IPS-20b (cell line): ENCODE measurements at regions not wholly inside any gene's neighbourhood (a gene's known extent, or its start where the extent isn't known, plus 50 kb on each side); places are given as distances from the start of the nearest gene placed in this dataset.
"Not testable (repeated sequence)": the region's sequence is repeated elsewhere in the genome, so short reads cannot be mapped to it uniquely, and the experiment has no call there.

ENCODE experiments used
- H3K27ac ChIP-seq: one replicate; pipeline ENCODE4 v1.5.1; 2013; ENCODE audit warnings: low read length
- H3K27me3 ChIP-seq: 2 replicates; pipeline ENCODE4 v1.6.1; 2013; ENCODE audit warnings: mild to moderate bottlenecking, low read length, inconsistent platforms; ENCODE audit not compliant: insufficient read depth
- H3K36me3 ChIP-seq: 2 replicates; pipeline ENCODE4 v1.6.1; 2013; ENCODE audit warnings: low read depth, mild to moderate bottlenecking, inconsistent platforms, low read length, moderate library complexity; ENCODE audit not compliant: insufficient read depth
- H3K4me1 ChIP-seq: 2 replicates; pipeline ENCODE4 v1.6.1; 2013; ENCODE audit warnings: mild to moderate bottlenecking, control low read depth, inconsistent platforms, low read length, moderate library complexity; ENCODE audit not compliant: insufficient read depth
- H3K4me3 ChIP-seq: 2 replicates; pipeline ENCODE4 v1.5.1; 2013; ENCODE audit warnings: mild to moderate bottlenecking, low read length, inconsistent platforms
- H3K9ac ChIP-seq: 2 replicates; pipeline ENCODE4 v1.6.1; 2013; ENCODE audit warnings: low read depth, mild to moderate bottlenecking, inconsistent platforms, low read length, moderate library complexity
- H3K9me3 ChIP-seq: 2 replicates; pipeline ENCODE4 v1.6.1; 2013; ENCODE audit warnings: mild to moderate bottlenecking, low read depth, low read length, inconsistent platforms; ENCODE audit not compliant: insufficient read depth

DNA sequence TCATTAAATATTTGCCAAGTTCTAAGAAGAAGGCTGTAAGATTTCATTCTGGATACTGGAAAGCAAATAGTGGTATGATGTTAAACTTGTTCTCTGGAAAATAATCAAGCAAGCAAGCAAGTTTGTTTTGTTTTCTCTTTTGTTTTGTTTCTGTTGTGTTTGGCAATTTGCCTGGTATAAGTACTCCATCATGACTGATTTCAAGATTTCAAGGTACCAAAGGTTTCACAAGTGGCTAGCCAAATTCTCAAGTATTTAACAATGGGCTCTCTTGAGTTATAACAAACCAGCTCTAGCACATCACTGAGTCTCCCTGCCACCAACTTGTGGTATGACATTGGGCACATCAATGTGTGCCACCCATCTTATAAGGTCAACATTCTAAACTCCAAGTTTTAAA, 151.7 kb upstream of the IGFBP3 start:
- H3K36me3 ChIP-seq = no peaks in the 10 kb centered on the region
- H3K27me3 ChIP-seq = no peaks in the 10 kb centered on the region
- no peaks in the 10 kb centered on the region for H3K9me3 ChIP-seq
- H3K4me1 ChIP-seq = peaks cover 5% of the 10 kb centered on the region; the same call in 1 of the 2 replicates
- H3K4me3 ChIP-seq = no peak overlapping the region
- H3K9ac ChIP-seq = no peak overlapping the region
- no peak overlapping the region for H3K27ac ChIP-seq

DNA sequence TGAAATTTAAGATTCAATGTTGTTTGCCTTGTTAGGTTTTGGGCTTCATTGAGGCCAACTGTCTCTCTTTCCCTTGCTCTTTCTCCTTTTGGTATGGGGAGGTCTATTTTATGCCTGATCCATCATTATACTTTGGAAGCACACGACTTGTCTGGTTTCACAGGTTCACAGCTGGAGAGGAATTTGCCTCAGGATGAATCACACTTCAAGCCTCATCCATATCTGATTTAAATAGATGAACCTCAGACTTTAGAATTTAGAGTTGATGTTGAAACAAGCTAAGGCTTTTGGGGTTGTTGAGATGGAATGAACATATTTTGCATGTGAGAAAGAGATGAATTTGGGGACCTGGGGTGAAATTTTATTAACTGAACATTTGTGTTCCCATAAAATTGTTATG, 150.5 kb upstream of the IGFBP3 start:
- no peaks in the 10 kb centered on the region for H3K36me3 ChIP-seq
- H3K27me3 ChIP-seq = no peaks in the 10 kb centered on the region
- no peak overlapping the region for H3K27ac ChIP-seq

DNA sequence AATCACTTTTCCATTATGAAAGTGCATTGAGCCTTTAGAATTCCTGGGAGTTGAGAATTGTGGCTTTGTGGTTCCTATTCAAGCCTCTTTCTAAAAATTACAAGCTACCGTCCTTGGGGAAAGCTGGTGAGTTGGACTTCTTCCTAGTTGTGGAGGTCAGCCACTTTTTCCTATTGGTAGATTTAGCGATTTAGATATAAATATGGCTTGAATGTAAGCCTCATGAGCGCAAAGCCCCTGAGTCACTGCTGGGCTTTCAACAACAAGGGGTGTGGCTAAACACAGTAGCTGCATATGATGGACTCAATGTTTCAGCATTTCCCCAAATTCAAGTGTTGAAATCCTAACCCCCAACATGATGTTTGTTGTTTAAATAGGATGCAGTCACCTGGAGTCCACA, 150.0 kb upstream of the IGFBP3 start:
- Histone ChIP-seq H3K9me3 (no peaks in the 10 kb centered on the region), H3K4me1 (peaks cover 5% of the 10 kb centered on the region; the same call in 1 of the 2 replicates), H3K9ac (no peak overlapping the region), H3K4me3 (no peak overlapping the region), H3K27me3 (no peaks in the 10 kb centered on the region), H3K36me3 (no peaks in the 10 kb centered on the region), H3K27ac (no peak overlapping the region)

More for the DNA sequence above, 150.5 kb upstream of the IGFBP3 start:
- Histone ChIP-seq H3K4me3 (no peak overlapping the region), H3K4me1 (peaks cover 5% of the 10 kb centered on the region; the same call in 1 of the 2 replicates), H3K9me3 (no peaks in the 10 kb centered on the region), H3K9ac (no peak overlapping the region)

DNA sequence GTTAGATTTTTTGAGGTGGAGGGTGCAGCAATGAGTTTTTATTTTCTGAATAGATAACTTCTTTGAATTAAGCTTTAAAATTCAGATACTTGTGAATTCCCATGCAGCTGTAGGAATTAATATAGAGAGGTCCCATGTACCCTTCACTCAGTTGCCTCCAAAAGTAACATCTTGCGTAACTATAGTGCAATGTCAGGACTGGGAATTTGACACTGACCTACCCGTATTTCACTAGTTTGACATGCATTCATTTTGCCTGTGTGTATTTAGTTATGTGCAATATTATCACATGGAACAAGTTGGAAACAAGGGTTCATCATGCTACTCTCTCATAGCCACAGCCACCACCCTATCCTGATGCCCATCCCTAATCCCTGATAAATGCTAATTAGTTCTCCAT, 147.1 kb upstream of the IGFBP3 start:
- Histone ChIP-seq H3K4me3 (no peak overlapping the region), H3K4me1 (no peaks in the 10 kb centered on the region), H3K36me3 (no peaks in the 10 kb centered on the region), H3K27me3 (no peaks in the 10 kb centered on the region), H3K9ac (no peak overlapping the region), H3K27ac (no peak overlapping the region), H3K9me3 (no peaks in the 10 kb centered on the region)

DNA sequence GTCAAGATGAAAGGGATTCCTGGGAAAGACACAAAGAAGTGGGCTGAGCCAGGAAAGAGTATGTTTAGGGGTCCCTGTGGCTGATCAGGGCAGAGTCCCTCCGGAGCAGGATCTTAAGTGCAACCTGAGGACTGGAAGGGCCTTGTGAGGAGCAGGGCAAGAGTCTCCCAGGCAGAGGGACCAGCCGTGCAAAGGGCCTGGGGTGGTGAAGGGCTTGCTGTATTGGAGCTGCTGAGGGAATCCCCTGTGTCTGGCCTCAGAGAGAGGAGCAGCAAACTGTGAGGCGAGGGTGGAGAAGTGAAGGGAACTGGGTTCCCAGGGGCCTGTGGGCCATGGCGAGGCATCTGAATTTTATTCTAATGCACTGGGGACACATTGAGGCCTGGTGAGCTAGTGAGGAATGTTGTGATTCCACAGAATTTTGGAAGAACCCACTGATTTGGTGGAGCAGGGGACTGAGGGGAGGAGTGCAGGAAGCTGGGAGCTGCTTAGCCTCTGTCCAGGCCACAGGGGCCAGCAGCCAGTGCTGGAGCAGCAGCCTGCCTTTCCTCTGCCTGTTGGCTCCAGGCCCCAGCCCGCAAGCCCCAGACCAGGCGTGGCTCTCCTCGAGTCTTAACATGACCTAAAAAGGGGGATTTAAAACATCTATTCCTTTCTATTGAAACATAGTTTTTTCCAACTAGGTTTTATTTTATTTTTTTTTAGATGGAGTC, 138.4 kb upstream of the IGFBP3 start:
- Histone ChIP-seq H3K27ac (no peak overlapping the region), H3K9ac (no peak overlapping the region), H3K27me3 (no peaks in the 10 kb centered on the region), H3K9me3 (no peaks in the 10 kb centered on the region), H3K36me3 (no peaks in the 10 kb centered on the region), H3K4me3 (no peak overlapping the region), H3K4me1 (no peaks in the 10 kb centered on the region)

- no peak overlapping the region for H3K9ac ChIP-seq
- no peak overlapping the region for H3K4me3 ChIP-seq
- no peaks in the 10 kb centered on the region for H3K9me3 ChIP-seq
- no peaks in the 10 kb centered on the region for H3K36me3 ChIP-seq
- H3K27me3 ChIP-seq = no peaks in the 10 kb centered on the region
- H3K4me1 ChIP-seq = no peaks in the 10 kb centered on the region
- H3K27ac ChIP-seq = no peak overlapping the region
Measured at GRCh38 chr7:46058086-46058823, 137.2 kb upstream of the IGFBP3 start.

DNA sequence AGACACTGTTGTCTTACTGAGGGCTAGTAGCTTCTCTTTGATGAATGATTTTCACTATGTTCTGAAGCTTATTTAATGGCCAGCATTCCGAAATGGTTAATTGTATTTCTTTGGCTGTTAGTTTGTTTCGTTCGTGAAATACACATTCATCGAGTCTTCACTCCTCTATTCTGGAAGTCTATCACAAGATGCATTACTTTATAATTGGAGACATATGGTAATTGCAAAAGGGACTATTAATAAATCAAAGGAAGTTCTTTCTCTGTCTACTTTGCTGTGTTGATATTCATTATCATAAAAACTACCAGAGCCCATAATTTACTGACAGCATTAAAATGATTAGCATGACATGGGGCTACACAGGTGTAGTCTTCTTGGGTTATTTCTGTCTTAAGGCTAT, 133.8 kb upstream of the IGFBP3 start:
- Histone ChIP-seq H3K4me1 (no peaks in the 10 kb centered on the region), H3K36me3 (no peaks in the 10 kb centered on the region), H3K9ac (no peak overlapping the region), H3K27ac (no peak overlapping the region), H3K27me3 (no peaks in the 10 kb centered on the region), H3K4me3 (no peak overlapping the region), H3K9me3 (no peaks in the 10 kb centered on the region)

DNA sequence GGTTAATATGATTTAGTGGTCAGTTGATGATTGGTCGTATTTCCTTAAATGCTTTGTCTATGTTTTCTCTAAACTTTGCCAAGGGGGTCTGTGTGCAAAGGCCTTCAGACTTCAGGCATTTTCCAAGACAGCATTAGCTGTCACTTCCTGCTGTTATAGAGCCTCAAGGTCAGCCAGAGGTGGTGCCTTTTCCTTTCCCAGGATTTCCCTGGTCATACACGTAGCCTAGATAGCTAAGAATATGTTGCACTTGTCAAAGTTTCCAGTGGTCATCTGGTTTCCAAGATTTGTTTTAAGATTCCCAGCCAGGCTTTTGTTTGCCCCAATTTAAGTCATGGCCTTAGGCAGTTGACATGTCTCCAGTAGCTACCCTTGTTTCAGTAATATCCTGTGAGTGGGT, 133.2 kb upstream of the IGFBP3 start:
- no peaks in the 10 kb centered on the region for H3K36me3 ChIP-seq
- no peaks in the 10 kb centered on the region for H3K4me1 ChIP-seq
- H3K27me3 ChIP-seq = no peaks in the 10 kb centered on the region
- no peaks in the 10 kb centered on the region for H3K9me3 ChIP-seq
- H3K27ac ChIP-seq = no peak overlapping the region
- H3K9ac ChIP-seq = no peak overlapping the region
- H3K4me3 ChIP-seq = no peak overlapping the region

DNA sequence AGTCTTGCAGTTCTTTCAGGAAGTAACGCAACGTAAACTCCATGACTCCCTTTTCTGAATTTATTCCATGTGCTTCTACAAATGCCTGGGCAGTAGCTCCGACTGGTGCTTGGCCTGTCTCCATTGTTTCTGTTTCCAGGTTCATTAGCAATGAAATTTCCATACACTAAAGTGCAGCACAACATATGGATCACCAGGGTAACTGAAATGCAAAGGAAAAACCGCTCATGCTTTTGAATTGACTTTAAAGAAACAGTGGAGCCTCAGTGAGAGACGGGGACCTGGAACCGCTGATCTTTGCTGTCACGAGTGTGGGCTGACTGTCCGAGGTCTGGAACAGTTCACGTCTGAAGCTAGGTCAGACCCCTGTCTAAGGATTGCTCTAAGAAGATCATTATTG, 126.5 kb upstream of the IGFBP3 start:
- Histone ChIP-seq H3K27ac (no peak overlapping the region), H3K4me3 (no peak overlapping the region), H3K36me3 (no peaks in the 10 kb centered on the region), H3K9ac (no peak overlapping the region), H3K9me3 (no peaks in the 10 kb centered on the region), H3K27me3 (no peaks in the 10 kb centered on the region), H3K4me1 (no peaks in the 10 kb centered on the region)

GRCh38 chr7:46043338-46043737, 122.3 kb upstream of the IGFBP3 start:
- H3K4me1 ChIP-seq, H3K9me3 ChIP-seq: not testable (repeated sequence)

GRCh38 chr7:46039813-46040212, 118.7 kb upstream of the IGFBP3 start:
- not testable (repeated sequence) for H3K36me3 ChIP-seq, H3K9me3 ChIP-seq, H3K27ac ChIP-seq, H3K9ac ChIP-seq, H3K4me1 ChIP-seq, H3K27me3 ChIP-seq, H3K4me3 ChIP-seq

More at GRCh38 chr7:46043338-46043737, 122.3 kb upstream of the IGFBP3 start:
- H3K36me3 ChIP-seq, H3K27ac ChIP-seq, H3K27me3 ChIP-seq, H3K4me3 ChIP-seq, H3K9ac ChIP-seq: not testable (repeated sequence)

DNA sequence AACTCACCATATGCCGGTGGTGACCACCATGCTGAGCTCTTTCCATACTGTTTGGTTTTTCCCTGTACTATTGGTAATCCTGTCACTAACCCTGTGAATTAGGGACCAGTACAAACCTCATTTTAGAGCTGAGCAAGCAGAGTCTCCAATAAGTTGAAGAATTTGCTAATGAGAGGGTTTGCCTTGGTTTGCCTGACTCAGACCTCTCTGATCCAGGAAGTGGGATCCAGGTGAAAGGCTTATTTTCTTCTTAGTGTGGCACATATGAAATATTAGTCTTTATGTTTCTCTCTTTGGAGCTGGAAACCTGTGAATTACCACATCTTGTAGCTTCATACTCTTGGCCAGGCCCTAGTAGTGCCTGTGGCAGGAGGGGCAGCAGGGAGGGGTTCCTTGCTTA, 114.1 kb upstream of the IGFBP3 start:
- Histone ChIP-seq H3K4me3 (no peak overlapping the region), H3K9me3 (no peaks in the 10 kb centered on the region), H3K9ac (no peak overlapping the region), H3K36me3 (no peaks in the 10 kb centered on the region), H3K4me1 (no peaks in the 10 kb centered on the region), H3K27ac (no peak overlapping the region), H3K27me3 (no peaks in the 10 kb centered on the region)
